GM12873 (cell line): ENCODE measurements at regions not wholly inside any gene's neighbourhood (a gene's known extent, or its start where the extent isn't known, plus 50 kb on each side); places are given as distances from the start of the nearest gene placed in this dataset.

Experiments used
- TF ChIP-seq, protein P1 (sequence below): IDR thresholded peaks from 2 replicates; pipeline ENCODE4 v1.5.1; 2012; ENCODE audit warnings: low read depth, mild to moderate bottlenecking, moderate library complexity, low read length, control low read depth; ENCODE audit not compliant: insufficient read depth; ENCODE audit errors: missing control alignments

DNA sequence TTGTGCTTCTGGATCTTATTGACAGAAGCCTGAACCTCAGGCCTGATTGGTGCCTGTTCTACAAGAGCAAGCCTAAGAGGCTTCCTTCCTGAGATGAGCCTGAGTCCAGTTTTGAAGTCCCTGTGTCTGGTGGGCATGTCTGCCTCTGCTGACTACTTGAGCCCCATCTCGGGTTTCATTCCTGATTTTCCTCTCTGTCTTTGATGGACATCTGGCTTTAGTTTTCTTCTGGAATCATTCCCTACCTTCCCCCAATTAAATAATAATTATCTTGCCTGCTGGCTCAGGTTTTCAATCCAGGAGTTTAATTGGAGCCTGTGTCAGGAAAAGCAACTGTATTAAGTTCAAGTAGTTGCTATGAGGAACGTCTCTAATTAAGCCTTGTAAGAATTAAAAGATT is 135.5 kb upstream of the MC4R start:
- TF ChIP-seq, protein P1, sequence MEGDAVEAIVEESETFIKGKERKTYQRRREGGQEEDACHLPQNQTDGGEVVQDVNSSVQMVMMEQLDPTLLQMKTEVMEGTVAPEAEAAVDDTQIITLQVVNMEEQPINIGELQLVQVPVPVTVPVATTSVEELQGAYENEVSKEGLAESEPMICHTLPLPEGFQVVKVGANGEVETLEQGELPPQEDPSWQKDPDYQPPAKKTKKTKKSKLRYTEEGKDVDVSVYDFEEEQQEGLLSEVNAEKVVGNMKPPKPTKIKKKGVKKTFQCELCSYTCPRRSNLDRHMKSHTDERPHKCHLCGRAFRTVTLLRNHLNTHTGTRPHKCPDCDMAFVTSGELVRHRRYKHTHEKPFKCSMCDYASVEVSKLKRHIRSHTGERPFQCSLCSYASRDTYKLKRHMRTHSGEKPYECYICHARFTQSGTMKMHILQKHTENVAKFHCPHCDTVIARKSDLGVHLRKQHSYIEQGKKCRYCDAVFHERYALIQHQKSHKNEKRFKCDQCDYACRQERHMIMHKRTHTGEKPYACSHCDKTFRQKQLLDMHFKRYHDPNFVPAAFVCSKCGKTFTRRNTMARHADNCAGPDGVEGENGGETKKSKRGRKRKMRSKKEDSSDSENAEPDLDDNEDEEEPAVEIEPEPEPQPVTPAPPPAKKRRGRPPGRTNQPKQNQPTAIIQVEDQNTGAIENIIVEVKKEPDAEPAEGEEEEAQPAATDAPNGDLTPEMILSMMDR, result no peak

DNA sequence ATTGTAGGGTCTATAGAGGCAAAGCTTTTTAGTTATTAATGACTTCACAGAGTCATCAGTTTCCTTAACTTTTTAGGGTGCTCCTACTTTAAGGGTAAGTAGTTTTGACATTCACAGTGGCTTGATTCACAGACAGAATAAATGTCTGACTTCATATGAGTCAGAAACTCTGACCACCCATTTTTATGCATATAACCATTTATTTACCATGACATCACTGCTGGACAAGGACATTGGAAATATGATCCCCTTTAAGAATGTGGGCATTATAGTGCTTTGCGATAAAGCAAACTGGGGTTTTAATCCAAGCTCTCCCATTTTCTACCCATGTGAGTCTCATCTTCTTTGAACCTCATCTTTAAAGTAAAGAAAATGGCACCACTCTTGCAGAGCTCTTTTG is 162.0 kb upstream of the MC4R start:
- TF ChIP-seq, protein P1, result no peak

DNA sequence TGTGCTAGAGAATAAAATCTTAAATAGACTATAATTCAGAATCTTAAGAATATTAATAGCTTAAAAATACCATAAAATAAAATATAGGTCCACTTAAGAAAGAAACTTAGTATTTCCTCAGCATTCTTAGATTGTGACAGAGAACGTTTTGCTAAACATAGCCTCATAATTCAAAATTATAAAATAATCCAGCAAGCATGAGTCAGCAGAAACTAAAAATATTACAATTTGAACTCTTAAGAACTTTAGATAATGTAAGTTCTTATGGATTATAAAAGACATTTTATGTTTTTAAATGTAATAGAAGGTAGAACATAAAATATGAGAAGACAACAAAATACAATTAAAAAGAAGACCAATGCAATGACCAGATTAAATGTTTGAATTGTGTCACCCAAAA is 164.5 kb upstream of the MC4R start:
- TF ChIP-seq, protein P1, result no peak

DNA sequence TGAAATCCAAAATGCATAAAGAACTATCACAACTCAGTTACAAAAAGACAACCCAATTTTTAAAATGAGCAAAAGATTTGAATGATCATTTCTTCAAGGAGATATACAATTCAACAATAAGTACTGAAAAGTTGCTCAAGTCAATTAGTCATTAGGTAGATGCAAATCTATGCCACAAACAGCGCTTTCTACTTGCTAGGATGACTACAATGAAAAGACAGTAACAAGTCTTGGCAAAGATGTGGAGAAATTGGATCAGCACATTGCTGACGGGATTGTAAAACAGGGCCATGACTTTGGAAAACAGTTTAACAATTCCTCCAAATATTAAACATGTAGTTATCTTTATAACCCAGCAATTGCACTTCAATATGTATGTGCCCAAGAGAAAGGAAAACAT is 166.3 kb upstream of the MC4R start:
- TF ChIP-seq, protein P1, result no peak

DNA sequence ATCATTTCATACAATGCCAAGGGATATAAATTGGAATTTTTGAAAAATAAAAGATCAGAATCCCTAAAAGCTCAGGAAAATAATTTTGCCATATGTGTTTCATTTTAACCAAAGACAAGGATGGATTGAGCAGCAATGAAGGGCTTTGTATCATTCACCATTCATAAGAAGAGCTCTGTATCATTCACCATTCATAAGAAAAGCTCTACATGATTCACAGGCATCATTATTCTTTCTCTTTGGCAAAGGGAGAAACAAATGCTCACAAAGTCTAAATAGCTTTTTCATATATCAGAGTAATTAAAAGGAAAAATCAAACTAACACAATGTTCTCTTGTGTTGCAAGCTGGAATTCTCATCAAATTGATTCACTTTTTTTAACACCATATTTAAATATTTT is 169.1 kb upstream of the MC4R start:
- TF ChIP-seq, protein P1, result no peak

DNA sequence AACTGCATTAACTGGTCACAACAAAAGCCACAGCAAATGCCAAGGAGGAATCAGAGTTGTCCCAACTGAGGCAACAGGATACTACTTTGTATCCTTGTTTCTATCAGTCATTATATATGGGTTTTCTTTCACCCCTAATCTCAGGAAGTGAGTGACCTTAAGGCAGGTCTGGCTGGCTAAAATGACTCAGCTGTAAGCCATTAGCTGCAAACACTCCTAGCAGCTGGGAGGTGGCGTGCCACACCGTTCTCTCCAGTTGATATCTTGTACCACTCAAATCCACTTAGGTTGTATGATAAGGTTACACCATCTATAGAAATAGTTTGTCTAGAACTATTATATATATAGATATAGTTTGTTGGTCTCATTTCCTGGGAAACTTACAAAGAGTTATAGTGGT is 171.1 kb upstream of the MC4R start:
- TF ChIP-seq, protein P1, result no peak

DNA sequence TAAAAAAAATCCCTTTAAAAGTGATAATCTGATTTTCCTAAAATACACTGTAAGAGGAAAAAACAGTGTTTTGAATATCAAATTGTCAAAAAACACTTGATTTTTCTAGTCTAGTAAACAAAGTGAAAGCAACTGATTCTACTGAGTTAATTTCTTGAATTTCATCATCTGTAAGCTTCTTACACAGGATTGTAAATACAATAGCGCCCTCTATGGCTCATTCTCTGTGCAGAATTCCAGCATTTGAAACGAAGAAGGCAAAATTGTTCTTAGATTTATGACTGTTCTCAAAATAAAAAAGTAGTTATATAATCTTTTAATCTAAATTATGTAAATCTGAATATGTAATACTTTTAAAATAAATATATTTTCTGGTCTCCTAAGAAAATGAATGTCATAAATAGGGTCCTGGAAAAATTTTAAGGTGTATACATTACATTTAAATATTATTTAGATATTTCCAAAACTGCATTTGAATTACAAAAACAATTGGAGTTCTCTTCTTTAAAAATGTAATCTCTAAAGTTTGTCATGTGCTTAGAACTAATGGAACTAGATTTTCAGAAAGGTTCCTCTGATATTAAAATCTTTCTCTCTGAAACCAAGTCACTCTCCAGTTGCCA is 176.9 kb upstream of the MC4R start:
- TF ChIP-seq, protein P1, result peak; percentile 61

DNA sequence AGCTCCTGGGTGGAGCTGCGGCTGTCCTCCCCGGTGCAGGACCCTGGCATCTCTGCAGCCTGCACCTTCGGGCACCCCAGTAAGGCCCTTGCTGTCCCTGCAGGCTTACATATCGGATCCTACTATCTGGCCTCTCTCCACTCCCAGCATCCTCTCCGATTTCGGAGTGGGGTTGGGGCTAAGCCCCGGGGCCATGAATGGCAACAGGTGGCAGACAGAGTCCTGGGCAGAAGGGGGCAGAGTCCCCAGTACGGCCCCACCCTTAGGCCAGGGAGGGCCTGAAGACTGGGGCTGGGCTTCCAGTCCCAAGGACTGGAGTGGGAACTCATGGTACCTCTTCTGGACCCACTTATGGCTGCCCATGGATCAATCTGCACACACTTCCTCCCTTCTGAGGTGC is 180.4 kb upstream of the MC4R start:
- TF ChIP-seq, protein P1, result no peak
